SK-N-SH treated with all-trans-retinoic acid at 6 μM for 48 hours (cell line): ENCODE measurements at regions not wholly inside any gene's neighbourhood (a gene's known extent, or its start where the extent isn't known, plus 50 kb on each side); places are given as distances from the start of the nearest gene placed in this dataset.
"Not testable (repeated sequence)": the region's sequence is repeated elsewhere in the genome, so short reads cannot be mapped to it uniquely, and the experiment has no call there.

Experiments
- ATAC-seq: fragments of 200-7000 bp; cut with Tn5 transposase; 3 replicates; pipeline ENCODE4 v1.9.1; 2020; ENCODE audit warnings: mild to moderate bottlenecking, moderate library complexity
- ARNTL ChIP-seq: fragments of 450-650 bp; formaldehyde crosslinking; IDR thresholded peaks from 2 replicates; pipeline ENCODE4 v1.5.0; 2020; ENCODE audit warnings: low read depth, mild to moderate bottlenecking, moderate library complexity, borderline replicate concordance
- BACH2 ChIP-seq: fragments of 250-450 bp; sonication (Bioruptor Pico); IDR thresholded peaks from 2 replicates; pipeline ENCODE4 v1.9.0; 2021; ENCODE audit warnings: mild to moderate bottlenecking, borderline replicate concordance
- CSDC2 ChIP-seq: fragments of 250-450 bp; sonication (Bioruptor Pico); IDR thresholded peaks from 2 replicates; pipeline ENCODE4 v1.5.0; 2020; ENCODE audit warnings: mild to moderate bottlenecking, moderate library complexity
- ESRRG ChIP-seq: fragments of 250-450 bp; sonication (Bioruptor Pico); IDR thresholded peaks from 2 replicates; pipeline ENCODE4 v1.6.1; 2021; ENCODE audit warnings: mild to moderate bottlenecking
- GLIS3 ChIP-seq: fragments of 250-450 bp; sonication (Bioruptor Pico); IDR thresholded peaks from 2 replicates; pipeline ENCODE4 v1.5.0; 2020; ENCODE audit warnings: mild to moderate bottlenecking, moderate library complexity
- ISL1 ChIP-seq: fragments of 250-450 bp; sonication (Bioruptor Pico); IDR thresholded peaks from 2 replicates; pipeline ENCODE4 v2.1.2; 2022; ENCODE audit warnings: mild to moderate bottlenecking, moderate library complexity
- OSR1 ChIP-seq: fragments of 250-450 bp; sonication (Bioruptor Pico); IDR thresholded peaks from 2 replicates; pipeline ENCODE4 v1.8.0; 2022; ENCODE audit warnings: moderate library complexity, mild to moderate bottlenecking, inconsistent platforms
- POU6F1 ChIP-seq: fragments of 250-450 bp; sonication (Bioruptor Pico); IDR thresholded peaks from 2 replicates; pipeline ENCODE4 v1.8.0; 2021; ENCODE audit warnings: low read depth, mild to moderate bottlenecking, moderate library complexity, borderline replicate concordance
- RARB ChIP-seq: fragments of 250-450 bp; sonication (Bioruptor Pico); IDR thresholded peaks from 2 replicates; pipeline ENCODE4 v1.8.0; 2021; ENCODE audit warnings: mild to moderate bottlenecking, moderate library complexity
- SNAI2 ChIP-seq: fragments of 250-450 bp; sonication (Bioruptor Pico); IDR thresholded peaks from 2 replicates; pipeline ENCODE4 v1.5.0; 2020; ENCODE audit warnings: mild to moderate bottlenecking, moderate library complexity
- TCF4 ChIP-seq: fragments of 250-450 bp; sonication (Bioruptor Pico); IDR thresholded peaks from 2 replicates; pipeline ENCODE4 v1.8.0; 2021; ENCODE audit warnings: mild to moderate bottlenecking, moderate library complexity, borderline replicate concordance
- TOX ChIP-seq: fragments of 250-450 bp; sonication (Bioruptor Pico); IDR thresholded peaks from 2 replicates; pipeline ENCODE4 v1.8.0; 2021; ENCODE audit warnings: mild to moderate bottlenecking, moderate library complexity, borderline replicate concordance
- ZC3H10 ChIP-seq: fragments of 250-450 bp; sonication (Bioruptor Pico); IDR thresholded peaks from 2 replicates; pipeline ENCODE4 v1.5.1; 2021; ENCODE audit warnings: mild to moderate bottlenecking, moderate library complexity
- ZFP3 ChIP-seq: fragments of 250-450 bp; sonication (Bioruptor Pico); IDR thresholded peaks from 2 replicates; pipeline ENCODE4 v1.5.0; 2020; ENCODE audit warnings: mild to moderate bottlenecking, moderate library complexity
- ZFP30 ChIP-seq: fragments of 450-650 bp; formaldehyde crosslinking; IDR thresholded peaks from 2 replicates; pipeline ENCODE4 v1.5.0; 2022; ENCODE audit warnings: mild to moderate bottlenecking, moderate library complexity
- ZNF565 ChIP-seq: fragments of 450-650 bp; formaldehyde crosslinking; conservative IDR thresholded peaks from 2 replicates; pipeline ENCODE4 v1.5.0; 2020; ENCODE audit warnings: low read depth, mild to moderate bottlenecking, moderate library complexity
- ZNF70 ChIP-seq: fragments of 450-650 bp; formaldehyde crosslinking; IDR thresholded peaks from 2 replicates; pipeline ENCODE4 v1.5.0; 2020; ENCODE audit warnings: mild to moderate bottlenecking, moderate library complexity
- ZNF8 ChIP-seq: fragments of 450-650 bp; formaldehyde crosslinking; IDR thresholded peaks from 2 replicates; pipeline ENCODE4 v1.5.0; 2020; ENCODE audit warnings: mild to moderate bottlenecking, moderate library complexity
- TF ChIP-seq, protein P1 (sequence below): fragments of 250-450 bp; sonication (Bioruptor Pico); IDR thresholded peaks from 2 replicates; pipeline ENCODE4 v1.5.0; 2020; ENCODE audit warnings: mild to moderate bottlenecking, moderate library complexity
- TF ChIP-seq, protein P2 (sequence below): fragments of 250-450 bp; sonication (Bioruptor Pico); IDR thresholded peaks from 2 replicates; pipeline ENCODE4 v1.5.1; 2020; ENCODE audit warnings: low read depth, mild to moderate bottlenecking, moderate library complexity
- TF ChIP-seq, protein P3 (sequence below): fragments of 250-450 bp; sonication (Bioruptor Pico); IDR thresholded peaks from 2 replicates; pipeline ENCODE4 v1.5.1; 2021; ENCODE audit warnings: mild to moderate bottlenecking, moderate library complexity
- TF ChIP-seq, protein P4 (sequence below): fragments of 250-450 bp; sonication (Bioruptor Pico); IDR thresholded peaks from 2 replicates; pipeline ENCODE4 v1.8.0; 2020; ENCODE audit warnings: mild to moderate bottlenecking, moderate library complexity, borderline replicate concordance

DNA sequence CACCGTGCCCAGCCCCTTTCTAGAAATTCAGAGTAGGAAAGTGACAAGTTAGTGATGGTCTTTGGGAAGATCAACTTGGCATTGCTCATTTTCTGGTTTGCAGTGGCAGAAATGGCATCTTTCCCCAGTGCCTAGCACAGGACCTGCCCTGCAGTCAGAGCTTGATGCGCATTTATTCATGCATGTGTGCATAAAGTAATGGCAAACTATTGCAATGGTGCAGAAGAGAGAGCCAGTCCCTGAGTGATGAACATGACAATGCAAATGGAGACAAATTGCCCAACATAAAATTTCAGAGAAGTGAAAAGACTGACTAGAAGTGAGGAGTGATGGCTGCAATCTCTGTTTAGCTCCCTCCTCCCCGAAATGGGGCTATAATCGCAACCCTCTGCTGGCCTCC is 268.2 kb downstream of the CCSER2 start:
- ATAC-seq, result no peak
- TF ChIP-seq, protein P1, sequence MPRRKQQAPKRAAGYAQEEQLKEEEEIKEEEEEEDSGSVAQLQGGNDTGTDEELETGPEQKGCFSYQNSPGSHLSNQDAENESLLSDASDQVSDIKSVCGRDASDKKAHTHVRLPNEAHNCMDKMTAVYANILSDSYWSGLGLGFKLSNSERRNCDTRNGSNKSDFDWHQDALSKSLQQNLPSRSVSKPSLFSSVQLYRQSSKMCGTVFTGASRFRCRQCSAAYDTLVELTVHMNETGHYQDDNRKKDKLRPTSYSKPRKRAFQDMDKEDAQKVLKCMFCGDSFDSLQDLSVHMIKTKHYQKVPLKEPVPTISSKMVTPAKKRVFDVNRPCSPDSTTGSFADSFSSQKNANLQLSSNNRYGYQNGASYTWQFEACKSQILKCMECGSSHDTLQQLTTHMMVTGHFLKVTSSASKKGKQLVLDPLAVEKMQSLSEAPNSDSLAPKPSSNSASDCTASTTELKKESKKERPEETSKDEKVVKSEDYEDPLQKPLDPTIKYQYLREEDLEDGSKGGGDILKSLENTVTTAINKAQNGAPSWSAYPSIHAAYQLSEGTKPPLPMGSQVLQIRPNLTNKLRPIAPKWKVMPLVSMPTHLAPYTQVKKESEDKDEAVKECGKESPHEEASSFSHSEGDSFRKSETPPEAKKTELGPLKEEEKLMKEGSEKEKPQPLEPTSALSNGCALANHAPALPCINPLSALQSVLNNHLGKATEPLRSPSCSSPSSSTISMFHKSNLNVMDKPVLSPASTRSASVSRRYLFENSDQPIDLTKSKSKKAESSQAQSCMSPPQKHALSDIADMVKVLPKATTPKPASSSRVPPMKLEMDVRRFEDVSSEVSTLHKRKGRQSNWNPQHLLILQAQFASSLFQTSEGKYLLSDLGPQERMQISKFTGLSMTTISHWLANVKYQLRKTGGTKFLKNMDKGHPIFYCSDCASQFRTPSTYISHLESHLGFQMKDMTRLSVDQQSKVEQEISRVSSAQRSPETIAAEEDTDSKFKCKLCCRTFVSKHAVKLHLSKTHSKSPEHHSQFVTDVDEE, result no peak
- TF ChIP-seq ZNF70 (no peak), ISL1 (CRISPR knock-in tag) (no peak), ESRRG (CRISPR knock-in tag) (no peak), ZFP30 (CRISPR knock-in tag) (no peak), ZC3H10 (CRISPR knock-in tag) (no peak), CSDC2 (no peak), SNAI2 (CRISPR knock-in tag) (no peak), OSR1 (CRISPR knock-in tag) (no peak), ZNF8 (CRISPR knock-in tag) (no peak), ARNTL (no peak), GLIS3 (CRISPR knock-in tag) (no peak), TOX (CRISPR knock-in tag) (no peak), BACH2 (no peak), TCF4 (no peak), ZFP3 (CRISPR knock-in tag) (no peak)
- TF ChIP-seq, protein P2, sequence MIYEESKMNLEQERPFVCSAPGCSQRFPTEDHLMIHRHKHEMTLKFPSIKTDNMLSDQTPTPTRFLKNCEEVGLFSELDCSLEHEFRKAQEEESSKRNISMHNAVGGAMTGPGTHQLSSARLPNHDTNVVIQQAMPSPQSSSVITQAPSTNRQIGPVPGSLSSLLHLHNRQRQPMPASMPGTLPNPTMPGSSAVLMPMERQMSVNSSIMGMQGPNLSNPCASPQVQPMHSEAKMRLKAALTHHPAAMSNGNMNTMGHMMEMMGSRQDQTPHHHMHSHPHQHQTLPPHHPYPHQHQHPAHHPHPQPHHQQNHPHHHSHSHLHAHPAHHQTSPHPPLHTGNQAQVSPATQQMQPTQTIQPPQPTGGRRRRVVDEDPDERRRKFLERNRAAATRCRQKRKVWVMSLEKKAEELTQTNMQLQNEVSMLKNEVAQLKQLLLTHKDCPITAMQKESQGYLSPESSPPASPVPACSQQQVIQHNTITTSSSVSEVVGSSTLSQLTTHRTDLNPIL, result no peak
- TF ChIP-seq, protein P3, sequence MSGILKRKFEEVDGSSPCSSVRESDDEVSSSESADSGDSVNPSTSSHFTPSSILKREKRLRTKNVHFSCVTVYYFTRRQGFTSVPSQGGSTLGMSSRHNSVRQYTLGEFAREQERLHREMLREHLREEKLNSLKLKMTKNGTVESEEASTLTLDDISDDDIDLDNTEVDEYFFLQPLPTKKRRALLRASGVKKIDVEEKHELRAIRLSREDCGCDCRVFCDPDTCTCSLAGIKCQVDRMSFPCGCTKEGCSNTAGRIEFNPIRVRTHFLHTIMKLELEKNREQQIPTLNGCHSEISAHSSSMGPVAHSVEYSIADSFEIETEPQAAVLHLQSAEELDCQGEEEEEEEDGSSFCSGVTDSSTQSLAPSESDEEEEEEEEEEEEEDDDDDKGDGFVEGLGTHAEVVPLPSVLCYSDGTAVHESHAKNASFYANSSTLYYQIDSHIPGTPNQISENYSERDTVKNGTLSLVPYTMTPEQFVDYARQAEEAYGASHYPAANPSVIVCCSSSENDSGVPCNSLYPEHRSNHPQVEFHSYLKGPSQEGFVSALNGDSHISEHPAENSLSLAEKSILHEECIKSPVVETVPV (CRISPR knock-in tag), result no peak
- TF ChIP-seq, protein P4, sequence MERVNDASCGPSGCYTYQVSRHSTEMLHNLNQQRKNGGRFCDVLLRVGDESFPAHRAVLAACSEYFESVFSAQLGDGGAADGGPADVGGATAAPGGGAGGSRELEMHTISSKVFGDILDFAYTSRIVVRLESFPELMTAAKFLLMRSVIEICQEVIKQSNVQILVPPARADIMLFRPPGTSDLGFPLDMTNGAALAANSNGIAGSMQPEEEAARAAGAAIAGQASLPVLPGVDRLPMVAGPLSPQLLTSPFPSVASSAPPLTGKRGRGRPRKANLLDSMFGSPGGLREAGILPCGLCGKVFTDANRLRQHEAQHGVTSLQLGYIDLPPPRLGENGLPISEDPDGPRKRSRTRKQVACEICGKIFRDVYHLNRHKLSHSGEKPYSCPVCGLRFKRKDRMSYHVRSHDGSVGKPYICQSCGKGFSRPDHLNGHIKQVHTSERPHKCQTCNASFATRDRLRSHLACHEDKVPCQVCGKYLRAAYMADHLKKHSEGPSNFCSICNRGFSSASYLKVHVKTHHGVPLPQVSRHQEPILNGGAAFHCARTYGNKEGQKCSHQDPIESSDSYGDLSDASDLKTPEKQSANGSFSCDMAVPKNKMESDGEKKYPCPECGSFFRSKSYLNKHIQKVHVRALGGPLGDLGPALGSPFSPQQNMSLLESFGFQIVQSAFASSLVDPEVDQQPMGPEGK, result no peak

DNA sequence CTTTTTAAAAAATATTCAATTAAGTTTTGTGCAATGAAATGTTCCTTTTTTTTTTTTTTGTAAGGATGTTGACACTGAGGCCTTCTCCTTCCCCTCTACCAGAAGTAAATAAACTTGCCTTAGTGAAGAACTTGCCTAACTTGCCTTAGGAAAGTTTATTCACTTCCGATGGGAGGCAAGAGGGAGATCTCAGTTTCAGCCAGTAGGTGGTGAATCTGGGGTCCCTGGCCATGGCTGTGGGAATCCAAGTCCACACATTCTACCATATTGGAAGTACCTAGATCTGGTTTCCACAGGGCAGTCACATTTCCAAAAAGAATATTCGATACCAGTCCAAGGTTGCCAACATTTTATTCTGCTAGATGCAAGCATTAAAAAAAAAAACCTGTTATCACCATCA is 270.9 kb downstream of the CCSER2 start:
- TF ChIP-seq POU6F1 (CRISPR knock-in tag), result no peak

DNA sequence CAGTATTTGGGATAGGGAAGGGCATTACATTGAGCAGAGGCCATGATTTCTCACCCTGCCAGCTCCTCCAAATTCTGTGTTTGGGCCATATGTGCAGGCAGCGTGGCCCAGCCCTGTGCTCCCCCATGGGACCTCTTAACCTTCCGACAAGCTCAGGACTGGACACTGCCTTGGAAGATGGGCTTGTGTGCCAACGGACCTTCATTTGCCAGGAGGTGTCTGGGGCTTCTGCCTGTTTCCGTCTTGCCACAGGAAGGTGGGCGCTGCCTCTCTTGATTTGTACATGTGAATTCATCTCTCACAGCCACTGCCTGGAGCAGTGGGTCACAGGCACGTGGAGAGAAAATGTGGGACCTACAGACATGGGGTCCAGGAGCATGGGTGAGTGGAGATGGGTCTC is 272.6 kb downstream of the CCSER2 start:
- ATAC-seq, result no peak
- TF ChIP-seq RARB (CRISPR knock-in tag) (no peak), GLIS3 (CRISPR knock-in tag) (no peak), OSR1 (CRISPR knock-in tag) (no peak), POU6F1 (CRISPR knock-in tag) (no peak), ZNF70 (no peak), ARNTL (no peak), ZFP3 (CRISPR knock-in tag) (no peak), ZNF565 (CRISPR knock-in tag) (no peak)

More for the DNA sequence above, 270.9 kb downstream of the CCSER2 start:
- no peak for ATAC-seq

DNA sequence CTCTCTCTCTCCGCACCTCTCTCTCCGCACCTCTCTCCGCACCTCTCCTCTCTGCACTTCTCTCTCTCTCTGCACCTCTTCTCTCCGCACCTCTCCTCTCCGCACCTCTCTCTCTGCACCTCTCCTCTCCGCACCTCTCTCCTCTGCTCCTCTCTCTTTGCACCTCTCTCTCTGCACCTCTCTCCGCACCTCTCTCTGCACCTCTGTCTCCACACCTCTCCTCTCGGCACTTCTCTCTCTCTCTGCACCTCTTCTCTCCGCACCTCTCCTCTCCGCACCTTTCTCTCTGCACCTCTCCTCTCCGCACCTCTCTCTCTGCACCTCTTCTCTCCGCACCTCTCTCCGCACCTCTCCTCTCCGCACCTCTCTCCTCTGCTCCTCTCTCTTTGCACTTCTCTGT is 274.2 kb downstream of the CCSER2 start:
- ATAC-seq, result not testable (repeated sequence)
